GM19455 (cell line): ENCODE measurements at regions not wholly inside any gene's neighbourhood (a gene's known extent, or its start where the extent isn't known, plus 50 kb on each side); places are given as distances from the start of the nearest gene placed in this dataset.
A peak's percentile ranks its signal among the peaks of the same experiment; 100 is the strongest.

ENCODE experiments used
- ATAC-seq: cut with Tn5 transposase; IDR thresholded peaks from one replicate; pipeline ENCODE4 v1.9.1; 2021; ENCODE audit not compliant: unreplicated experiment

DNA sequence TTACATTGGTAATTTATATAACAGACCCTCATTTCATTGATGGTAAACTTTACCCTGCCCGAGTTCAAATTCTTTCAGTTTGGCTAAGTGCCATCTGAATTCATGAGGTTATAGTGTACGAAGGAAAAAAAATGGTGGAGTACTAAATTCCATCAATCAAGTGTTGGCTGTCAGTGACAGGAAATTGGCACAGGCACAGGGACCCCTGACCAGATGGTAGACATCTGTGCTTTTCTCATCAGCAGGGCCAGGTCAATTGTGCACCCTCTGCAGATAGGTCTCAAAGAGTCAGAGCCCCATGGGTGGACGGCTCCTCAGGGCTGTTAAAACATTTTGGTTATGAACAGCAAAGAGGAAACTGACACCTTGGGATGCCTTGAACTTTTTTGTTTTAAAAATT, 439.2 kb downstream of the SETBP1 start:
- no peak for ATAC-seq

DNA sequence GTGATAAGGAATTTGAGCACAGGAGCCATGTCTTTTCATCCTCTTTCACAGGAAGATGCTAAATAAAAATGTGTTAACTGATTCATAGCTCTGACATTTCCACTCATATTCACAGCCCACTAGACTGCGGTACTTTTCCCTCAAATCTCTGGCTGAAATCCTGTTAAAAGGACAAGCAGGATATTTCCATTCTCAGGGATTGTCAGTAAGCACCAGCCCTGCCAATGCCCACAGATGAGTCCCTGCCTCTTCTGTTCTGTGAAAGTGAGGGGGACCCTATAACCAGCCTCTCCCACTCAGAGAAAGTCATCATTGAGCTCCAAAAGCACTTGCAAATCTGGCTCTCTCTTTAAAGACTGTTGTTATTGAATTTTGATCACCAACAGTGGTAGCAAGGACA, 440.5 kb downstream of the SETBP1 start:
- no peak for ATAC-seq

DNA sequence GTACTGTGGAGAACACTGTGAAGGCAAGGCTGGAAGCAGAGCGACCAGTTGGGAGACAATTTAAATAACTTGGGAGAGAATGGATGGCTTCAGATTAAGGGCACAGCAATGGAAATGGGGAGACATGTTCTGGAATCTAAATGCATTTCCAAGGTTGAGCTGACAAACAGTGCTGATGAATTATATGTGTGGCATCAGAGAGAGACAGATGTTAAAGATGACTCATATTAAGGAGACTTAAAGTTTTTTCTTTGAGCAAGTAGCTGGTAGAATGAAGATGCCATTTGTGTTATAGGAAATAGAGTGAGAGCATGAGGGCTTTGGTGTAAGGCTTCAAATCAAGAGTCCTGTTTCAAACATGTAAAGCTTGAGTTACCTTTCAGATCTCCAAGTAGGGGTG, 441.8 kb downstream of the SETBP1 start:
- ATAC-seq: no peak

DNA sequence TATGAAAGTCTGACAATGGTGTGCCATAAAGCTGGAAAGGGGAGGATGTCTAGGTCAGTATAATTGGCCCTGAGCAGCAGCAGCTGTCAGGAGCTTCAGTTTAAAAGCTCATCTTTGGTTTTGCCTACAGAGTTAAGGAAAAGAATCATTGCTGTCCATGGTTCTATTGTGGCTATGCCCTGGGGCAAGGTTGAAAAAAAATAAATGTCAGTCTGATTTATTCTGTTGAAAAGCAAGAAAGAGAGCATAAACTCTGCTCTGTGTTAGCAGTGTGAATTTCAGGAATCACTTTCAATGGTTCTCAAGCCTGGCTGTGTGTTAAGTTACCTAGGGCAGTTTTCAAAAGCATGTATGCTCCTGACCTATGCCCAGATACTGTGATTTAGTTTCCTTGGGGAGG, 446.7 kb downstream of the SETBP1 start:
- no peak for ATAC-seq

DNA sequence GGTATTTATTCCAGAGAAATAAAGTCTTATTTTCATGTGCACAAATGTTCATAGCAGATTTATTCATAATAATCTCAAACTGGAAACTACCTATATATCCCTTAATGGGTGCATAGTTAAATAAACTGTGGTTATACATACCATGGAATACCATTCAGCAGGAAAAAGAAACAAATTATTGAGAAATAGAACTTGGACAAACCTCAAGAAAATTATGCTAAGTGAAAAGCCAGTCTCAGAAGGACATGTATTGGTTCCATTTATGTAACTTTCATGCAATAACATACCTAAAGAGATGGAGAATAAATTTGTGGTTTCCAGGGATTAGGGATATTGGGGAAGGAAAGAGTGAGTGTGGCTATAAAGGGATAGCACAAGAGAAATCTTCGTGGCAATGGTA, 452.6 kb downstream of the SETBP1 start:
- ATAC-seq: no peak

DNA sequence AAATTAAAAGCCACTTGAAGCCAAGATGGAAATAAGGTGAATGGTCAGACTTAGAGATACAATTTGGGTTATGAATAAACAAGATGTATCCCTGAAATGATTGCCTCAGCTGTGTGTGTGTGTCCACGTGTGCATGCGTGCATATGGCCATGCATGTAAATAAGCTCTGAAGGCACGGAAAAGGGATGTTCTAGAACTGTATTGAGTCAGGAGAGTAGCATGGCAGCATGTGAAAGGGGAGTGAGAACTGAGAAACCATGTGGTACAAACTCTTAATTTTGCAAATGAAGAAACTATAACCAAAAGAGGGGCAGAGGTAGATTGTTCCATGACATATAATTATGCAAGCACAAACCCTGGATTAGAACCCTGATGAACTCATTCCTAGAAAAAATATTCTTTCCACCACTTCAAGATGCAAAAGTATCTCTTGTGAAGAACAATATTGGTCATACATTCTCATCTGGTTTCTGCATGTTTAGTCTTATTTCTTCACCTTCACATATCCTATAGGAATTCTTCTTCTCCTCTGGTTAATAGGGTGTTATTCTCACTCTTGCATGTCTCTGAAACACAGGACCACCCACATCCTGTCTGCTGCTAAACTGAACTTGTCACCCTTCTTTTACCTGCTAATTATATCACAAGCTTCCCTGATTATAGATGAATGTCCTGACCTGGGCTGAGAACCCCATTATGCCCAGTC, 455.8 kb downstream of the SETBP1 start:
- no peak for ATAC-seq

DNA sequence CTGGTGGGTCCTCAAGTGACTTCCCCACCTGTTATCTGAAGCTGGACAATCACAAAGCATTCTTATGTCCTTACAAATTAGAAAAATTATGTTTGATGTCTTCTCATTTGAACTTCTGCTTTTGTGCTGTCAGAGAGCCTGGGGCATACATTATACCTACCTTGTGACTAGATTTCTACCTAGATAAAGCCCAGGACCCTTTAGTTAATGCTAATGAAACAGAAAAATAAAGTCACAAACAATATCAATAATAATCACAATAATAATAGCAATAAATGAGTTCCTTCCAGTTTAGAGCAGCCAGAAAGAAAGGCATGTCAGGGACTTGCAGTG, 456.4 kb downstream of the SETBP1 start:
- ATAC-seq: no peak

DNA sequence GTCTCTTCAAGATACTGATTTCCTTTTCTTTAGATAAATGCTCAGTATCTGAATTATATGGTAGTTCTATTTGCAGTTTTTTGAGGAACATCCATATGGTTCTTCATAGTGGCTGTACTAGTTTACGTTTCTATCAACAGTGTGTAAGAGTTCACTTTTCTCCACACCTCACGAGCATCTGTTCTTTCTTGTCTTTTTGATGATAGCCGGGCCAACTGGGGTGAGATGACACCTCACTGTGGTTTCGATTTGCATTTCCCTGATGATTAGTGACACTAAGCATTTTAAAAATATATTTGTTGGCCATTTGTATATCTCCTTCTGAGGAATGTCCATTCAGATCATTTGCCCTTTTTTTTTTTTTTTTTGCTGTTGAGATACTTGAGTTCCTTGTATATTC, 458.8 kb downstream of the SETBP1 start:
- no peak for ATAC-seq

DNA sequence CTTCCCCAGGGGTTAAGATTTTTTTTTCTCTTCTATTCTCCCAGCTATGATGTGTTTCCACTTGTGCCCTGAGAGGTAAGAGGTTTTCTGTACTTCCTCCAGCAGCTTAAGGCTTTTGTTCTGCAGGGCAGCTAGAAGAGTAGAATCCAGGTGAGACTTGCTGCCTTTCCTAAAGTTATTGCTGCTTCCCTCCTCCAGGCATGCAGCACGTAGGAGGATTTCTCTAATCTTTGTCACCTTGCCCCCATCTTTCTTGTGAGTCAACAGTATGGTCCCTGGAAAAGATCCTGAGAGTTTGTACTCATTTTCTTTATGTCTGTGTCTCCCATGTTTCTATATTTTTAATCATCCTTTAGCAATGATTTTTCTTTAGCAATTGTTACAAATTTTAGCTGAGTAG, 462.2 kb downstream of the SETBP1 start:
- ATAC-seq: no peak

DNA sequence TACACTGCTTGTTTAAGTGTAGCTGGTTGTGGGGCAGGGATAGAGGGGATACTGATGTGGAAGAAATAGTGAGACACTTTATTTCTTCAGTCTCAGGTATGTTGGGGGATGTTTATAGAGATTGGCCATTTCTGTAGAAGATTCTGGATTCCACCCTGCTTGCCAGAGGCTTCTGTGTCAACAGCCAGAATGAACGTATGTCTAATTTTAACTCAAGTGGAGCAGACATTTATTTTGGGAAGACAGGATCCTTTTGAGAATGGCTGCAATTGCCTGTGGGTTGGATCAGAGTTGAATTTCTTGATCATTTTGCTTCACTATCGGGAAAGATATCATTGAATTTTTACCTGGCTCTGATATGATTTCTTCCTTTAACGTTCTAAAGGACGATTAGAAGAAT, 465.6 kb upstream of the SLC14A2 start:
- ATAC-seq: no peak

DNA sequence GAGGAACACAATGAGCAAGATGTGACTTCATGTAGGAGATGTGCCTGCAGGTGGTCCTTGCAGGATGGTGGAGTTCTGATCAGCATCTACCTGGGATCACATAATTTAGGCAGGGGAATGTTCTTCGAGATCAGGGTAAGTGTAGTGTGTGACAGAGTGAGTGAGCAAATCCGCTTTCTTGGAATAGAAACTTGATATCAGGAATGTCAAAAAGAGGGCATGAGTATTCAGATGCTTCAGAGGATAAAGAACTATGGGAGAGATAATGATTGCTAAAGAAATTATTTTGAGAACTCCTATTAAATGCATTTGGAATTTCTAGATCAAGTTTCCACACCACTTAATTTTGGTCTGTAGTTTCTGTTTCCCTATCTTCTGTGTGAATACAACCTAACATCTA, 463.6 kb upstream of the SLC14A2 start:
- no peak for ATAC-seq

DNA sequence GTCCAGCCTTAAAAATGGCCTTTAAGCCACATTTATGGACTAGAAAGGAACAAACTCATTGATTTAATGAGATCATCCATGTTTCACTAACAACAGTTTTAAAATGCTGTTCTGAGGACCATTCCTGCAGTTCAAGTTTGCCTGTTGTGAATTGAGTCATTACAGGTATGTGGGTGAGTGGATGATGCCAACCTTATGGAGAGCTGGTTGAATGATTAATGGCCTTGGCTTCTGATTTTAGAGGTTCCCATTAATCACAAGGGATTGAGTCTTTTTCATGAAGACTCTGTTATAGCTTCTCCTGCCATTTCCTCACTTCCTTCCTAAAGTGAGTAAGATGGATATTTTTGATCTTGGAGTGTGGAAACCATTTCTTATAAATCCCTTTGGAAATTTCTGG, 459.8 kb upstream of the SLC14A2 start:
- ATAC-seq: no peak

DNA sequence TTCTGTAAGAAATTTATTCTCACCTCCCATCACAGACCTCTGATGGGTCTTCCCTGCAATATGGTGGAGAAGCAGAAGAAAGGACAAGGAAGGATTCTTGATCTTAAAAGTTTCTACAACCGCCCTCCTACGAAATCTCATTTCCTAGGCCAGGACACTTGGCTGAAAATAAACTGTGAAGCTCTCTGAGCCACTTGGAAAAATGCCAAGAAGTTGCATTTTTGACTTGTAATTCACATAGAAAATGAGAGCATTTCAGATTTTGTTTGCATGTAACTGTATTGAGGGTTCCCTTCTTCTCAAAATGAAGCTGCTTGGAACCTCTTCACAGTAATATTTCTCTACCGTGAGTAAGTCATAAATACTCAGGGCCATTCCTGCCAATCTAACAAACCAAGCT, 458.3 kb upstream of the SLC14A2 start:
- no peak for ATAC-seq

DNA sequence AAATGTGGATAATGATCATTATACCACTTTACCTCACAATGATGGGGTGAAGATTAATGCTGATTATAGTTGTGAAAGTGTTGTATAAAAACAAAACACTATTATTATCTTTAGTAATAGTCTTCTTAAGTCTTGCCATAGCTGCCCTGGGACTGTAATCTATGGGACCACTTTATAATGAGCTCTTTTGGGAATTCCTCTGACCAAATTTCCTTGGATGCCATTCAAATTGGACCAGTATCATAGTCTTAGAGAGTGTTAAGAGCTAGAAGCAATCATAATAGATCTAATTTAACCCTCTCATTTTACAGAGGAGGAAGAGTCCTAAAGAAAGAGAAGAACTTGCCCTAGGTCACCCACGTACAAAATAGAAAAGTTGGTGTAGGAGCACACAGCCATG, 457.7 kb upstream of the SLC14A2 start:
- ATAC-seq: no peak

DNA sequence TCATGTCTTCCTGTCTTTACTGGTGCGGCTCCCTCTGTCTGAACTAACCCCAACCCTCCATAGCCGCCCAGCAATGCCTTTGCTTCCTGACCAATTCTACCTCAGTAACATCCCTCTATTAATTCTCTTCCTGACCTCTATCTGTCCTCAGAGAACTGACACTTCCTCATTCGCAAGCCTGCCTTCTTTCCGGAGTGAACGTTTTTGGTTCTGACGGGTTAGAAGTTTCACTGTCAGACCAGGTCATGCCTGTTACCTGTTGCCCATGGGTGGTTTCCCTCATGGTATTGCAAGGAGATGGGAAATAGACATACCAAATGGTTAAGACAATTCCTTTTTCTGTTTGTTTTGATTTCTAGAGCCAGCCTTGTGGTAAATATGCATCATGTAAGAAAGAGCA, 453.4 kb upstream of the SLC14A2 start:
- ATAC-seq: peak; percentile 80

DNA sequence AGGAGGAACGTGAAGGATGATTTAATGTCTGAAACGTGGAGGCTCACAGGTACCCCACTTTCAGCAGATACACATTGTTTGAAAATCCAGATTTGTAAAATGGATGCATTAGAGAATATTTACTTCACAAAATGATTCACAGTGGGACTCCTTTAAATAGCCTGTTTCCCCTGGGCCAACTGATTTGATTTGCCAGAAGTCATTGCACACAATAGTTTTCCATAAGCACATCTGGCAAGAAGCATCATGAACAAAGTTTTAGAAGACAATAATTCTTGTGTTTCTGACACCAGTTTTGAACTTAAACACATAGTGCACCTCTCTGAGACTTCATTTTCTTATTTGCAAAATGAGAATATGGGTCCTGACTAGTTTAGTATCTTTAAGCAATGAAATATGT, 451.4 kb upstream of the SLC14A2 start:
- ATAC-seq: no peak

DNA sequence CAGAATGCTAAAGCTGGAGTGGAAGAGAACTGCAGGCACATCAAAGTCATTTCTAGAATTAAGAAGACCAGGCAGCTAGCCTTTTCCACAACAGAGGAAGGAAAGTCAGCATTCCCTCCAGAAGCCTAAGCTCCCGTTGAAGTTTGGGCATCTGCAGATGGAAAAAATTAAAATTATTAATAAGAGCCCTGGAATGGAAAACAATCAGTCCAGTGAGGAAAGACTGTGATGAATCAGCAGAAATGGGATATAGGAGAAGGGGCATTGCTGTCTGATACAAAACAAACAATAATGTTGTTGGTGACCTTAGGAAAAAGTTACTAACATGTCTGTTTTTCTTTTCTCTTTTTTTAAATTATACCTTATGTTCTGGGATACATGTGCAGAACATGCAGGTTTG, 450.7 kb upstream of the SLC14A2 start:
- ATAC-seq: no peak

DNA sequence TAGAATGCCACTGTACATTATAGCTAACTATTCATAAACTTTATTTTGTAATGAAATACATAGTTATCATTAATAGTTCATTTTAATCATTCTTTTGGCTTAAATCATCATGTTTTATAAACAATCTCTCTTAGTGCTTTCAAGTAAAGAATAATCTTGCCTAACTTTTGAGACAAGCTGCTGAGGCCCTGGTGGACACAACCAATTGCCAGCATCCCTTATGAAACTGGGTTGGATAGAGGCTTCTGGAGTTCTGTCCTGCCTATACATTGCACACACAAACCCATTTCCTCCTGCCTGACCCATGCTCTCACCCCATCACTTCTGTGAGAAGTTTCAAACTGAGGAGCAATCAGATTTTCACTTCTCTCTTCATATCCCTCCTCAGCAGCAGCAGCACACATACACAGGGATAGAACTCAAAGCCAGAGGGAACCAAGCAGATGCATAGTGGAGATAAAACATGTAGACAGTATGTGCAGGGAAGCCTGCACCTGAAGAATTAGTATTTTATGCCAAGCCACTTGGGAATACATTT, 450.0 kb upstream of the SLC14A2 start:
- no peak for ATAC-seq

DNA sequence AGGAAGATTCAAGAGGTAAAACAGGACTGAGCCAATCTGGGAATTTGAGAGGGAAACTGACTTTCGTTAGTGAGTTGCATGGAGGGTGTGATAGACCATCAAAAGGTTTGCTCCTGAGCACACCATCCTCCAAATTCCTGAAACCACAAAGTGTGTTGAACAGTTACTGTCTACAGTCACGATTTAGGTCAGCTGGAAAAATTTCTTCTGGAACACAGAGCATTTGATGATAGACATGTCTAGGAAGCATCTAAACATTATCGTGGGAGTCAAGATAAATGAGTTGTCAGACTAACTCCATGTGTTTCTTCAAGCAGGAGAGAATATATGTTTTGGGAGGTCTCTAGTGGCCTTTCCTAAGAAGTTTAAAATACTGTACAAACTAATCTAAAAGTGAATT, 449.4 kb upstream of the SLC14A2 start:
- ATAC-seq: no peak

DNA sequence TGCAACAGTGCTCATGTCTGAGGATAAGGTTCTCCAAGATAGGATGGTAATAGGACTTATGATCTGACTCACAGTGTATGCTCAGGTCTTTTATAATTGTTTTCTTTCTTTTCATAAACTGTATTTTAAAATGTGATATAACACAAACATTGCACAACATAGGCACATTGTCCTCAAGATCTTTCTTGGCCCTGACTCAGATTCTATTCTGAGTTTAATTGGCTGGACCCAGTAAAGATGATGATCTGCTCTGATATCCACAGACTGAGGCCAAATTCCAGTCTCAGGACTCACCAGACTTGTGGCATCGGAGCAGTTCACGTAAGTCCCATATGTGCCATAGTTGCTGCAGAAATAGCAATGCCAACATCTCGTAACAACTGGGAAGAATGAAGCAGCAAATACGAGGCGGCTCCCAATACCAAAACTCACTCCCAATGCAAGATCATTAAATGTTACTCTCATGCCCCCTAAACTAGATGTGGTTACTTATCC, 448.9 kb upstream of the SLC14A2 start:
- ATAC-seq: no peak

DNA sequence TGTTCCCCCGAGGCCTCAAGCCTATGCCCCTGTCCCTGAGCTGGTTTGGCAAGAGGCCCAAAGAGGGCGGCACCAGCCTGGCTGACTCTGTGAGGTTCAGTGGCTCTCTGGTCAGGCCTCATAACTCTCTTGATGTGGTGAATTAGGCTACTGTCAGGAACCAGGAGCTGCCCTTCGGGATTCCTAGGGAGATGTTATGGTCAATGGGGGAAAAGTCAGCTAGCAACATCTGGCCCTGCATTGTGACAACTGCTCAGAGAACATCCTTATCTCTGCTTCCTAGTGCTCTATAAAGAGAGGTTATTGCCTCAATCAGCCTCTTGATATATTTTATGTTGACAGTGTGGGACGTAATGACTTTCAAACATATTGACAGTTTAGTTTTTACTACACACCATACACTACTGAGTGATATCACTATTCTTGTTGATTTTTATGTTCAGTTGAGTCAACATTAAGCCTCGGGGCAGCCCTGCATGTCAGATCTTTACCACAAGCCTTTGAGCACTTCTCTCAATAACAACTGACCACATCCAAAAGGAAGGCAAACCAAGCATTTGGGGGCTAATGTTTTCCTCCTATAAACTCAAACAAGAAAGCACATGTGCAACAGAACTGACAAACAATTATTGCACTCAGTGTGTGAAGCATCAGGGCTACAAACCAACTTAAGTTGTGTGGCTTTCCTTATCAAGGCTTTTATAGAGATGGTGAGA, 448.3 kb upstream of the SLC14A2 start:
- no peak for ATAC-seq

DNA sequence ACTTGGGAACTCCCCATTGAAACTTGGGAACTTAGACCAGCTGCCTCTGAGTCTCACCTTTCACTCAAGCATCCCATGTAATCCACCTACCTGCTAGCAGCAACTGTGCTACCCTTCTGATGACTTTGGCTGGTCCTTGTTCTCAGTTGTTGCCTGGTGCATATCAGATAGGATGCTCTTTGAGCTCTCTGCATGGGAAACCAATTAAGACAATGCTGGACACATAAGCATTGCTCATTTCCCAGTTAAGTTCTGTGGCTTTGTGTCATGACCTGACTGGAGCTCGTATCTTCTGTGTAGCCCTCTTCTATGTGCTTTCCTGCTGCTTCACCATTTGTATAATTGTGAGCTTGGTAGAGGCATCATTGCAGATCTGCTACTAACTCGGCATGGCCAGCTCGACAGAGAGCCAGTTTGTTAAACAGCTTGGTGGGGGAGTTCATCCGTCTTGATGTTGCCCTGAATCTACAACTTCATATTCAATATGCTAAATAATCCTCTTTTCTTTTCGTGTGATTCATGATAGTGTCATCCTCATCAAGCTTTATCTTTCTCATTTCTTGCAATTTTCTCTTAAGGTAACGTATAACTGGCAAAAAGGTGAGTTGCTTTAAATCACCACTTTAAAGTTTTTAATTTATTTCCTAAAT, 447.5 kb upstream of the SLC14A2 start:
- no peak for ATAC-seq
